A549 (cell line): ENCODE measurements at regions not wholly inside any gene's neighbourhood (a gene's known extent, or its start where the extent isn't known, plus 50 kb on each side); places are given as distances from the start of the nearest gene placed in this dataset.

Source experiments
- ATAC-seq, 2 experiments: fragments of 200-7000 bp in 1 of 2; fragments of >200 bp in 1 of 2; cut with Nextera tagmentation in 1 of 2; cut with Tn5 transposase in 1 of 2; 3 replicates each; pipeline versions ENCODE4 v1.8.0 to v1.9.1; 2018 to 2020; ENCODE audit warnings: mild to moderate bottlenecking in 1 of 2, moderate library complexity in 1 of 2
- CTCF ChIA-PET: fragments of 300-600 bp; sonication (Branson Sonifier 250); formaldehyde crosslinking; extraction: SDS; loops from one replicate; lab custom pipeline; 2021; ENCODE audit warnings: antibody characterized with exemption, inconsistent platforms; lab: Yijun Ruan, JAX
- POLR2A ChIA-PET: fragments of 350-600 bp; formaldehyde crosslinking; extraction: SDS; loops from one replicate; lab custom pipeline; 2021; ENCODE audit warnings: antibody characterized with exemption, inconsistent platforms; lab: Yijun Ruan, JAX
- DNase-seq, 2 experiments: peaks; one replicate each; pipeline versions ENCODE4 v3.0.0 to v3.0.0-alpha.2; 2011 to 2016; ENCODE audit warnings: low read depth in 1 of 2, low spot score in 1 of 2
- FAIRE-seq: peaks from 2 replicates; lab custom pipeline; 2011; peaks lifted over from hg19 to GRCh38; lab: Jason Lieb, UNC
- H3K27ac ChIP-seq, 2 experiments: fragments of >200 bp; sonication (Bioruptor Twin); formaldehyde crosslinking; 3 replicates each; pipeline ENCODE4 v1.5.1; 2016 to 2017
- H3K4me1 ChIP-seq: fragments of >200 bp; sonication (Bioruptor Twin); formaldehyde crosslinking; 3 replicates; pipeline ENCODE4 v1.6.1; 2016
- H3K4me2 ChIP-seq: fragments of >200 bp; sonication (Bioruptor Twin); formaldehyde crosslinking; 3 replicates; pipeline ENCODE4 v1.6.1; 2016
- H3K4me3 ChIP-seq: fragments of >200 bp; sonication (Bioruptor Twin); formaldehyde crosslinking; 3 replicates; pipeline ENCODE4 v1.5.1; 2016
- H3K9me3 ChIP-seq: fragments of >200 bp; sonication (Bioruptor Twin); formaldehyde crosslinking; 3 replicates; pipeline ENCODE4 v1.6.1; 2016
- ATOH8 ChIP-seq: fragments of 250-450 bp; sonication (Bioruptor Pico); IDR thresholded peaks from 2 replicates; pipeline ENCODE4 v1.5.0; 2020; ENCODE audit warnings: low read depth, mild to moderate bottlenecking, moderate library complexity
- CBX8 ChIP-seq: fragments of 200-600 bp; sonication (generic); IDR thresholded peaks from 2 replicates; pipeline ENCODE4 v1.6.1; 2016
- CHD2 ChIP-seq: fragments of 150-350 bp; IDR thresholded peaks from 2 replicates; pipeline ENCODE4 v1.6.1; 2014; ENCODE audit warnings: low read length; ENCODE audit not compliant: partially characterized antibody
- CHD4 ChIP-seq: fragments of 200-600 bp; sonication (generic); IDR thresholded peaks from 2 replicates; pipeline ENCODE4 v1.6.1; 2016; ENCODE audit warnings: antibody characterized with exemption, mild to moderate bottlenecking, borderline replicate concordance
- ELK1 ChIP-seq: fragments of 150-350 bp; IDR thresholded peaks from 2 replicates; pipeline ENCODE4 v1.6.1; 2014; ENCODE audit warnings: low read depth, mild to moderate bottlenecking, low read length
- EP300 ChIP-seq, 2 experiments: fragments of >200 bp; sonication (Bioruptor Twin); formaldehyde crosslinking; IDR thresholded peaks; 2 replicates in 1 of 2; 3 replicates in 1 of 2; pipeline ENCODE4 v1.6.1; 2016 to 2017
- ESRRA ChIP-seq: fragments of 150-350 bp; IDR thresholded peaks from 2 replicates; pipeline ENCODE4 v1.6.1; 2014; ENCODE audit warnings: mild to moderate bottlenecking, low read length, borderline replicate concordance
- FOSB ChIP-seq: fragments of 250-450 bp; sonication (Bioruptor Pico); IDR thresholded peaks from 2 replicates; pipeline ENCODE4 v1.5.0; 2020; ENCODE audit warnings: mild to moderate bottlenecking, moderate library complexity
- FOSL2 ChIP-seq, 2 experiments: fragments of 450-650 bp in 1 of 2; fragments of >200 bp in 1 of 2; sonication (Bioruptor Twin) in 1 of 2; formaldehyde crosslinking; IDR thresholded peaks; 2 replicates each; pipeline versions ENCODE4 v1.5.0 to v1.6.1; 2016 to 2020; ENCODE audit warnings: mild to moderate bottlenecking in 1 of 2, moderate library complexity in 1 of 2
- GATA3 ChIP-seq: IDR thresholded peaks from 2 replicates; pipeline ENCODE4 v1.6.1; 2012; ENCODE audit warnings: borderline replicate concordance
- HDAC2 ChIP-seq: fragments of 200-600 bp; sonication (generic); IDR thresholded peaks from 2 replicates; pipeline ENCODE4 v1.6.1; 2016
- HES2 ChIP-seq: fragments of >200 bp; sonication (Bioruptor Twin); formaldehyde crosslinking; IDR thresholded peaks from 2 replicates; pipeline ENCODE4 v1.6.1; 2016
- HEYL ChIP-seq: fragments of 250-450 bp; sonication (Bioruptor Pico); IDR thresholded peaks from 2 replicates; pipeline ENCODE4 v1.8.0; 2021; ENCODE audit warnings: mild to moderate bottlenecking, moderate library complexity
- JUN ChIP-seq, 2 experiments: fragments of >200 bp; sonication (Bioruptor Twin); formaldehyde crosslinking; IDR thresholded peaks; 2 replicates in 1 of 2; 3 replicates in 1 of 2; pipeline ENCODE4 v1.6.1; 2016 to 2017
- KDM5A ChIP-seq: fragments of 200-600 bp; sonication (generic); IDR thresholded peaks from 2 replicates; pipeline ENCODE4 v1.6.1; 2016; ENCODE audit warnings: antibody characterized with exemption, mild to moderate bottlenecking
- NFE2L2 ChIP-seq: fragments of 150-350 bp; conservative IDR thresholded peaks from 2 replicates; pipeline ENCODE4 v1.6.1; 2014; ENCODE audit warnings: low read length
- RAD21 ChIP-seq, 2 experiments: fragments of >200 bp in 1 of 2; sonication (Bioruptor Twin) in 1 of 2; formaldehyde crosslinking in 1 of 2; IDR thresholded peaks in 1 of 2; conservative IDR thresholded peaks in 1 of 2; 2 replicates in 1 of 2; 3 replicates in 1 of 2; pipeline ENCODE4 v1.6.1; 2012 to 2018; ENCODE audit warnings: inconsistent platforms in 1 of 2
- RARB ChIP-seq: fragments of 250-450 bp; sonication (Bioruptor Pico); IDR thresholded peaks from 2 replicates; pipeline ENCODE4 v1.8.0; 2021; ENCODE audit warnings: mild to moderate bottlenecking, moderate library complexity
- RCOR1 ChIP-seq: fragments of 150-350 bp; IDR thresholded peaks from 2 replicates; pipeline ENCODE4 v1.6.1; 2014; ENCODE audit warnings: antibody characterized with exemption, low read length, low read depth
- SREBF2 ChIP-seq: fragments of 450-650 bp; IDR thresholded peaks from 2 replicates; pipeline ENCODE4 v1.6.1; 2014; ENCODE audit warnings: mild to moderate bottlenecking, moderate library complexity
- TP53 ChIP-seq: fragments of 250-450 bp; sonication (Bioruptor Pico); IDR thresholded peaks from 2 replicates; pipeline ENCODE4 v1.5.0; 2021; ENCODE audit warnings: mild to moderate bottlenecking, moderate library complexity
- ZNF302 ChIP-seq: fragments of 250-450 bp; sonication (Bioruptor Pico); IDR thresholded peaks from 2 replicates; pipeline ENCODE4 v1.9.0; 2021; ENCODE audit warnings: inconsistent platforms, mild to moderate bottlenecking, moderate library complexity
- WGBS: methylation state at CpG from one replicate; pipeline ENCODE4 v1.1.6; 2017; ENCODE audit errors: missing lambda C conversion rate; 5-methylcytosine and 5-hydroxymethylcytosine counted together

GRCh38 chr10:33524041-33524440, 189.6 kb upstream of the NRP1 start:
- Histone ChIP-seq H3K27ac (no peak overlapping the region), H3K4me2 (no peak overlapping the region), H3K4me3 (no peak overlapping the region), H3K4me1 (no peaks in the 10 kb centered on the region), H3K9me3 (no peaks in the 10 kb centered on the region)
- POLR2A ChIA-PET = no interaction called here
- ATAC-seq (no peak), FAIRE-seq (no peak), DNase-seq (no peak)
- CTCF ChIA-PET = interaction anchor here (0.6 to 1.5 kb wide), 3 partner anchors 11 to 227 kb away, joined by 4 to 6 read pairs (median 5); no protein-coding TSS in a partner anchor
- WGBS = 80% methylated on average over 5 of the region's 5 CpGs
- TF ChIP-seq NFE2L2 = no peak
- TF ChIP-seq FOSB = no peak
- TF ChIP-seq ELK1 = no peak
- no peak for TF ChIP-seq RAD21 (conservative IDR thresholded peaks at IDR 0.05 in 1 of 2, IDR thresholded peaks at IDR 0.05 in 1 of 2)
- no peak for TF ChIP-seq CBX8

GRCh38 chr10:33523236-33523792, 188.8 kb upstream of the NRP1 start:
- Histone ChIP-seq H3K4me2 (no peak overlapping the region), H3K4me1 (no peaks in the 10 kb centered on the region), H3K9me3 (no peaks in the 10 kb centered on the region), H3K4me3 (no peak overlapping the region), H3K27ac (no peak overlapping the region)
- DNase-seq = no peak
- TF ChIP-seq FOSB (no peak), HEYL (CRISPR knock-in tag) (no peak), FOSL2 (IDR thresholded peaks at IDR 0.05) (no peak), FOSL2 (CRISPR knock-in tag; IDR thresholded peaks at IDR 0.05) (no peak), ESRRA (no peak), RCOR1 (no peak), JUN (IDR thresholded peaks at IDR 0.05) (no peak), KDM5A (no peak), CHD4 (no peak), CHD2 (no peak), GATA3 (no peak), ELK1 (no peak), ZNF302 (CRISPR knock-in tag) (no peak), EP300 (IDR thresholded peaks at IDR 0.05) (no peak), HES2 (no peak), ATOH8 (no peak), RARB (CRISPR knock-in tag) (no peak), TP53 (CRISPR knock-in tag) (no peak)
- FAIRE-seq = no peak
- POLR2A ChIA-PET = no interaction called here
- 92% methylated on average over 5 of the region's 6 CpGs for WGBS
- CTCF ChIA-PET = interaction anchor here (0.6 kb wide), 1 partner anchor 226 kb away, joined by 5 read pairs; no protein-coding TSS in a partner anchor
- no peak for ATAC-seq

GRCh38 chr10:33521904-33522303, 187.4 kb upstream of the NRP1 start:
- DNase-seq (no peak), FAIRE-seq (no peak), ATAC-seq (no peak)
- POLR2A ChIA-PET = no interaction called here
- H3K4me1 ChIP-seq = no peaks in the 10 kb centered on the region
- 78% methylated on average over 3 of the region's 3 CpGs for WGBS
- TF ChIP-seq HDAC2 = no peak
- TF ChIP-seq RAD21 (conservative IDR thresholded peaks at IDR 0.05 in 1 of 2, IDR thresholded peaks at IDR 0.05 in 1 of 2) = no peak
- no peak for TF ChIP-seq SREBF2
- H3K4me2 ChIP-seq = no peak overlapping the region
- no peak overlapping the region for H3K4me3 ChIP-seq
- H3K9me3 ChIP-seq = no peaks in the 10 kb centered on the region
- CTCF ChIA-PET = no interaction called here
- no peak overlapping the region for H3K27ac ChIP-seq
